ENCODE measurements at regions not wholly inside any gene's neighbourhood (a gene's known extent, or its start where the extent isn't known, plus 50 kb on each side); places are given as distances from the start of the nearest gene placed in this dataset.

- TF ChIP-seq CTCF (IDR thresholded peaks at IDR 0.05) (no peak), POLR2A (IDR thresholded peaks at IDR 0.05) (no peak)
Observed at GRCh38 chr1:81510701-81511100, 290.0 kb upstream of the ADGRL2 start.

Data from right lobe of liver (tissue), 4 donors.